ENCODE measurements at regions not wholly inside any gene's neighbourhood (a gene's known extent, or its start where the extent isn't known, plus 50 kb on each side); places are given as distances from the start of the nearest gene placed in this dataset.

- H3K36me3 Mint-ChIP-seq: peaks cover 0 to 9% (median 0%) of the 10 kb centered on the region in 5 donors
- DNase-seq (no peak), ATAC-seq (no peak)
- intact Hi-C loops (cut with micrococcal nuclease): loop anchor here (10.0 kb wide), 4 partner anchors 158 to 938 kb away; no protein-coding TSS in a partner anchor
- CTCF ChIA-PET: no interaction called here
- Histone ChIP-seq H3K27ac (ENCODE audit: low read depth, low read length) (no peak overlapping the region), H3K27me3 (ENCODE audit: control insufficient read depth in 2 of 2, insufficient read depth in 2 of 2, low read length in 2 of 2) (no peaks in the 10 kb centered on the region), H3K9me3 (ENCODE audit: control insufficient read depth in 2 of 3, low read length in 3 of 3) (no peaks in the 10 kb centered on the region), H3K36me3 (ENCODE audit: control insufficient read depth in 2 of 3, insufficient read depth in 3 of 3, low read length in 3 of 3) (no peaks in the 10 kb centered on the region), H3K4me1 (ENCODE audit: control insufficient read depth in 2 of 2, insufficient read depth in 2 of 2, low read length in 2 of 2) (peaks cover 44 to 69% of the 10 kb centered on the region in 2 donors), H3K4me3 (ENCODE audit: low read length) (no peak overlapping the region)
- POLR2A ChIA-PET: interaction anchor here (1.5 to 24.1 kb wide), 2 partner anchors 27 to 120 kb away, joined by 3 to 1322 read pairs; partner anchors contain the start of gene TMSB4X
- H3K4me3 Mint-ChIP-seq: peak overlapping the region in 7 of 10 donors; percentile 39 to 74 (median 58)
- H3K27me3 Mint-ChIP-seq: no peaks in the 10 kb centered on the region
- H3K4me1 Mint-ChIP-seq: peaks cover 30 to 95% (median 85%) of the 10 kb centered on the region in 7 donors
- peak overlapping the region; percentile 60 to 99 (median 85) for H3K27ac Mint-ChIP-seq
- peaks cover 0 to 4% (median 0%) of the 10 kb centered on the region in 11 donors for H3K9me3 Mint-ChIP-seq
Observed at GRCh38 chrX:13096728-13097127, 52.3 kb upstream of the FAM9C start.

- Histone ChIP-seq H3K36me3 (ENCODE audit: control insufficient read depth in 2 of 3, insufficient read depth in 3 of 3, low read length in 3 of 3) (no peaks in the 10 kb centered on the region), H3K27ac (ENCODE audit: low read depth, low read length) (peak overlapping the region; percentile 88), H3K27me3 (ENCODE audit: control insufficient read depth in 2 of 2, insufficient read depth in 2 of 2, low read length in 2 of 2) (no peaks in the 10 kb centered on the region), H3K4me3 (ENCODE audit: low read length) (no peak overlapping the region), H3K9me3 (ENCODE audit: control insufficient read depth in 2 of 3, low read length in 3 of 3) (no peaks in the 10 kb centered on the region), H3K4me1 (ENCODE audit: control insufficient read depth in 2 of 2, insufficient read depth in 2 of 2, low read length in 2 of 2) (peaks cover 41 to 68% of the 10 kb centered on the region in 2 donors)
- Mint-ChIP-seq H3K4me1 (peaks cover 21 to 95% (median 88%) of the 10 kb centered on the region in 7 donors), H3K36me3 (peaks cover 0 to 9% (median 0%) of the 10 kb centered on the region in 5 donors), H3K27ac (peak overlapping the region; percentile 77 to 99 (median 95)), H3K4me3 (peak overlapping the region in 9 of 10 donors; percentile 25 to 84 (median 49)), H3K9me3 (peaks cover 0 to 4% (median 0%) of the 10 kb centered on the region in 11 donors), H3K27me3 (no peaks in the 10 kb centered on the region)
- CTCF ChIA-PET: no interaction called here
- DNase-seq: no peak
- intact Hi-C loops (cut with micrococcal nuclease): loop anchor here (5.0 to 10.0 kb wide), 9 partner anchors 160 to 940 kb away; partner anchors contain the start of gene TCEANC (in 2 of the 2)
- no peak for ATAC-seq
- POLR2A ChIA-PET: interaction anchor here (0.5 to 24.1 kb wide), 4 partner anchors 13 to 143 kb away, joined by 3 to 1322 read pairs (median 226); partner anchors contain the start of gene TMSB4X
Observed at GRCh38 chrX:13094828-13095341, 50.5 kb upstream of the FAM9C start.

- intact Hi-C loops (cut with micrococcal nuclease): loop anchor here (5.0 to 10.0 kb wide), 9 partner anchors 160 to 940 kb away; partner anchors contain the start of gene TCEANC (in 2 of the 2)
- ATAC-seq: no peak
- H3K36me3 Mint-ChIP-seq: peaks cover 0 to 9% (median 0%) of the 10 kb centered on the region in 5 donors
- ChIA-PET POLR2A (interaction anchor here (0.5 to 24.1 kb wide), 7 partner anchors 13 to 406 kb away, joined by 3 to 1322 read pairs (median 65); partner anchors contain the start of gene TMSB4X), CTCF (interaction anchor here (3.6 to 4.8 kb wide), 2 partner anchors 146 to 394 kb away, joined by 24 to 101 read pairs; no protein-coding TSS in a partner anchor)
- peaks cover 17 to 94% (median 87%) of the 10 kb centered on the region in 7 donors for H3K4me1 Mint-ChIP-seq
- peak overlapping the region; percentile 88 to 99 (median 95) for H3K27ac Mint-ChIP-seq
- Histone ChIP-seq H3K27ac (ENCODE audit: low read depth, low read length) (peak overlapping the region; percentile 88), H3K9me3 (ENCODE audit: control insufficient read depth in 2 of 3, low read length in 3 of 3) (no peaks in the 10 kb centered on the region), H3K27me3 (ENCODE audit: control insufficient read depth in 2 of 2, insufficient read depth in 2 of 2, low read length in 2 of 2) (no peaks in the 10 kb centered on the region), H3K4me1 (ENCODE audit: control insufficient read depth in 2 of 2, insufficient read depth in 2 of 2, low read length in 2 of 2) (peaks cover 46 to 70% of the 10 kb centered on the region in 2 donors), H3K36me3 (ENCODE audit: control insufficient read depth in 2 of 3, insufficient read depth in 3 of 3, low read length in 3 of 3) (no peaks in the 10 kb centered on the region), H3K4me3 (ENCODE audit: low read length) (no peak overlapping the region)
- H3K9me3 Mint-ChIP-seq: peaks cover 0 to 4% (median 0%) of the 10 kb centered on the region in 11 donors
- peak overlapping the region in 8 of 10 donors; percentile 73 to 84 (median 78) for H3K4me3 Mint-ChIP-seq
- DNase-seq: no peak
- H3K27me3 Mint-ChIP-seq: no peaks in the 10 kb centered on the region
Observed at GRCh38 chrX:13094374-13094773, 50.0 kb upstream of the FAM9C start.

Data from naive thymus-derived CD4-positive, alpha-beta T cell (primary cell).